ENCODE measurements at regions not wholly inside any gene's neighbourhood (a gene's known extent, or its start where the extent isn't known, plus 50 kb on each side); places are given as distances from the start of the nearest gene placed in this dataset.

DNA sequence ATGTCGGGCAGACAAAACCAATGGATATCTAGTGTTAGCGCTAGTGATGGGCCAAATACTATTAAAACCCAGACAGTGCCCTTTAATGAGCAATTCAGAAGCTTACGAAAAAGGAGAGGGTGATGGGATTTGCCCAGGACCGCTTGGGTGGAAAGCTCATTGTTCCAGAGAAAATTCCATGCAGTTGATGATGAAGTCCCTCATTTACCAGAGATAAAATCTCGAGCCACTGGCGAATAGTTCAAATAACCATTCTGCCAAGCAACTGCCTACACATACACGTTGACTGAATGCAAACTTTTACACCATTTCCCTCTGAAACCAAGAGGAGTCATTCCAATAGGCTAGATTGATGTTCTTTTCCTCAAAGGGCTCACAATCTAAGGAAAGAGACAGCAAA lies 73.6 kb upstream of the ARL4C start (continued):
- TF ChIP-seq, protein P1, sequence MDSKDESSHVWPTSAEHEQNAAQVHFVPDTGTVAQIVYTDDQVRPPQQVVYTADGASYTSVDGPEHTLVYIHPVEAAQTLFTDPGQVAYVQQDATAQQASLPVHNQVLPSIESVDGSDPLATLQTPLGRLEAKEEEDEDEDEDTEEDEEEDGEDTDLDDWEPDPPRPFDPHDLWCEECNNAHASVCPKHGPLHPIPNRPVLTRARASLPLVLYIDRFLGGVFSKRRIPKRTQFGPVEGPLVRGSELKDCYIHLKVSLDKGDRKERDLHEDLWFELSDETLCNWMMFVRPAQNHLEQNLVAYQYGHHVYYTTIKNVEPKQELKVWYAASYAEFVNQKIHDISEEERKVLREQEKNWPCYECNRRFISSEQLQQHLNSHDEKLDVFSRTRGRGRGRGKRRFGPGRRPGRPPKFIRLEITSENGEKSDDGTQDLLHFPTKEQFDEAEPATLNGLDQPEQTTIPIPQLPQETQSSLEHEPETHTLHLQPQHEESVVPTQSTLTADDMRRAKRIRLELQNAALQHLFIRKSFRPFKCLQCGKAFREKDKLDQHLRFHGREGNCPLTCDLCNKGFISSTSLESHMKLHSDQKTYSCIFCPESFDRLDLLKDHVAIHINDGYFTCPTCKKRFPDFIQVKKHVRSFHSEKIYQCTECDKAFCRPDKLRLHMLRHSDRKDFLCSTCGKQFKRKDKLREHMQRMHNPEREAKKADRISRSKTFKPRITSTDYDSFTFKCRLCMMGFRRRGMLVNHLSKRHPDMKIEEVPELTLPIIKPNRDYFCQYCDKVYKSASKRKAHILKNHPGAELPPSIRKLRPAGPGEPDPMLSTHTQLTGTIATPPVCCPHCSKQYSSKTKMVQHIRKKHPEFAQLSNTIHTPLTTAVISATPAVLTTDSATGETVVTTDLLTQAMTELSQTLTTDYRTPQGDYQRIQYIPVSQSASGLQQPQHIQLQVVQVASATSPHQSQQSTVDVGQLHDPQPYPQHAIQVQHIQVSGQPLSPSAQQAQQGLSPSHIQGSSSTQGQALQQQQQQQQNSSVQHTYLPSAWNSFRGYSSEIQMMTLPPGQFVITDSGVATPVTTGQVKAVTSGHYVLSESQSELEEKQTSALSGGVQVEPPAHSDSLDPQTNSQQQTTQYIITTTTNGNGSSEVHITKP (tag by site-specific recombination; IDR thresholded peaks at IDR 0.05), result no peak
- no peak for TF ChIP-seq ZNF221 (tag by site-specific recombination; IDR thresholded peaks at IDR 0.05; ENCODE audit: borderline replicate concordance)
- TF ChIP-seq ZNF785 (tag by site-specific recombination; IDR thresholded peaks at IDR 0.05), result no peak
- TF ChIP-seq ZNF624 (tag by site-specific recombination; IDR thresholded peaks at IDR 0.05), result no peak
- no peak for TF ChIP-seq ZNF837 (tag by site-specific recombination; IDR thresholded peaks at IDR 0.05)
- TF ChIP-seq ZNF560 (tag by site-specific recombination; IDR thresholded peaks at IDR 0.05; ENCODE audit: borderline replicate concordance), result no peak
- TF ChIP-seq SP7 (tag by site-specific recombination; IDR thresholded peaks at IDR 0.05), result no peak
- TF ChIP-seq ZNF214 (tag by site-specific recombination; IDR thresholded peaks at IDR 0.05; ENCODE audit: borderline replicate concordance), result no peak
- TF ChIP-seq, protein P2, sequence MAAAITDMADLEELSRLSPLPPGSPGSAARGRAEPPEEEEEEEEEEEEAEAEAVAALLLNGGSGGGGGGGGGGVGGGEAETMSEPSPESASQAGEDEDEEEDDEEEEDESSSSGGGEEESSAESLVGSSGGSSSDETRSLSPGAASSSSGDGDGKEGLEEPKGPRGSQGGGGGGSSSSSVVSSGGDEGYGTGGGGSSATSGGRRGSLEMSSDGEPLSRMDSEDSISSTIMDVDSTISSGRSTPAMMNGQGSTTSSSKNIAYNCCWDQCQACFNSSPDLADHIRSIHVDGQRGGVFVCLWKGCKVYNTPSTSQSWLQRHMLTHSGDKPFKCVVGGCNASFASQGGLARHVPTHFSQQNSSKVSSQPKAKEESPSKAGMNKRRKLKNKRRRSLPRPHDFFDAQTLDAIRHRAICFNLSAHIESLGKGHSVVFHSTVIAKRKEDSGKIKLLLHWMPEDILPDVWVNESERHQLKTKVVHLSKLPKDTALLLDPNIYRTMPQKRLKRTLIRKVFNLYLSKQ (tag by site-specific recombination; IDR thresholded peaks at IDR 0.05; ENCODE audit: borderline replicate concordance), result no peak

DNA sequence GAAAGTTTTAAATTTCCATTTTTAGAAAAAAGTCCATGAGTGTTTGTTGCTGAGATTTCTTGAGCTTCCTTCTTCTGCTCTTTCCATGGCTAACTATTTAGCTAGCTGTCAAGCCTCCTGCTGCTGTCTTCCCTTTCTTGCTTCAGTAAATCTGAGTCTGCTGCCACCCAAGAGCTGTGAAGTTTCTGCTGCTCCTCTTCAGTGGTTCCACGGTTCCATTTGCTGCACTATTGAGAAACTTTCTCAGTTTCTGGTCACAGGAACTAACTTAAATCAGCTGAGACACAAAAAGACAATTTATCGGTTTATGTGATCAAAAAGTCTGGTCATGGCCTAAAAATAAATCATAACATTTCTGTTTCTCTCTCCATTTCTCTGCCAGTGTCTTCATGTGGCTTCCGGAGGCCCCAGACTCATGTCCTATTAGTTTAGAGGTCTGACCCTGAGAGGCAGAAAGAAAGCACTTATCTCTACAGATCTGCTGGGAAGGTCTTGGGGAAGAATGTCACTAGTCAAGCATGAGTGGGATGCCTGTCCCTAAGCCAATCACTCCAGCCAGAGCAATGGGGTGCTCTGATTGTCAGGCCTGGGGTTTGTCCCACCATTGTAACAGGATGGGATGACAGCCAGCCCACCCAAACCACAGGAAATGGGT lies 73.0 kb upstream of the ARL4C start:
- TF ChIP-seq ZNF529 (tag by site-specific recombination; IDR thresholded peaks at IDR 0.05; ENCODE audit: insufficient replicate concordance) (no peak), ZNF830 (tag by site-specific recombination; IDR thresholded peaks at IDR 0.05; ENCODE audit: low read depth) (no peak), ZNF350 (tag by site-specific recombination; IDR thresholded peaks at IDR 0.05) (no peak), ZNF23 (tag by site-specific recombination; IDR thresholded peaks at IDR 0.05; ENCODE audit: borderline replicate concordance) (no peak), ZNF10 (tag by site-specific recombination; IDR thresholded peaks at IDR 0.05) (no peak), ZNF221 (tag by site-specific recombination; IDR thresholded peaks at IDR 0.05; ENCODE audit: borderline replicate concordance) (no peak)
- TF ChIP-seq, protein P3, sequence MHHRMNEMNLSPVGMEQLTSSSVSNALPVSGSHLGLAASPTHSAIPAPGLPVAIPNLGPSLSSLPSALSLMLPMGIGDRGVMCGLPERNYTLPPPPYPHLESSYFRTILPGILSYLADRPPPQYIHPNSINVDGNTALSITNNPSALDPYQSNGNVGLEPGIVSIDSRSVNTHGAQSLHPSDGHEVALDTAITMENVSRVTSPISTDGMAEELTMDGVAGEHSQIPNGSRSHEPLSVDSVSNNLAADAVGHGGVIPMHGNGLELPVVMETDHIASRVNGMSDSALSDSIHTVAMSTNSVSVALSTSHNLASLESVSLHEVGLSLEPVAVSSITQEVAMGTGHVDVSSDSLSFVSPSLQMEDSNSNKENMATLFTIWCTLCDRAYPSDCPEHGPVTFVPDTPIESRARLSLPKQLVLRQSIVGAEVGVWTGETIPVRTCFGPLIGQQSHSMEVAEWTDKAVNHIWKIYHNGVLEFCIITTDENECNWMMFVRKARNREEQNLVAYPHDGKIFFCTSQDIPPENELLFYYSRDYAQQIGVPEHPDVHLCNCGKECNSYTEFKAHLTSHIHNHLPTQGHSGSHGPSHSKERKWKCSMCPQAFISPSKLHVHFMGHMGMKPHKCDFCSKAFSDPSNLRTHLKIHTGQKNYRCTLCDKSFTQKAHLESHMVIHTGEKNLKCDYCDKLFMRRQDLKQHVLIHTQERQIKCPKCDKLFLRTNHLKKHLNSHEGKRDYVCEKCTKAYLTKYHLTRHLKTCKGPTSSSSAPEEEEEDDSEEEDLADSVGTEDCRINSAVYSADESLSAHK (tag by site-specific recombination; IDR thresholded peaks at IDR 0.05), result no peak
- TF ChIP-seq, protein P2 (tag by site-specific recombination; IDR thresholded peaks at IDR 0.05; ENCODE audit: borderline replicate concordance), result no peak
- TF ChIP-seq, protein P4, sequence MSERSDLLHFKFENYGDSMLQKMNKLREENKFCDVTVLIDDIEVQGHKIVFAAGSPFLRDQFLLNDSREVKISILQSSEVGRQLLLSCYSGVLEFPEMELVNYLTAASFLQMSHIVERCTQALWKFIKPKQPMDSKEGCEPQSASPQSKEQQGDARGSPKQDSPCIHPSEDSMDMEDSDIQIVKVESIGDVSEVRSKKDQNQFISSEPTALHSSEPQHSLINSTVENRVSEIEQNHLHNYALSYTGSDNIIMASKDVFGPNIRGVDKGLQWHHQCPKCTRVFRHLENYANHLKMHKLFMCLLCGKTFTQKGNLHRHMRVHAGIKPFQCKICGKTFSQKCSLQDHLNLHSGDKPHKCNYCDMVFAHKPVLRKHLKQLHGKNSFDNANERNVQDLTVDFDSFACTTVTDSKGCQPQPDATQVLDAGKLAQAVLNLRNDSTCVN (tag by site-specific recombination; optimal IDR thresholded peaks at IDR 0.05), result no peak
- Histone ChIP-seq H3K27ac (ENCODE audit: extremely low read depth, low read depth, low read length) (no peak overlapping the region), H3K4me3 (ENCODE audit: low read depth, low read length) (no peak overlapping the region), H3K36me3 (ENCODE audit: control insufficient read depth in 2 of 2, insufficient read depth in 1 of 2, low read length in 2 of 2) (no peaks in the 10 kb centered on the region), H3K4me1 (ENCODE audit: control insufficient read depth, insufficient read depth, low read length) (no peaks in the 10 kb centered on the region), H3K9me3 (ENCODE audit: control insufficient read depth, insufficient read depth, low read depth, low read length) (no peaks in the 10 kb centered on the region)
- CTCF ChIA-PET, result interaction anchor here (0.6 kb wide), 1 partner anchor 278 kb away, joined by 3 read pairs; no protein-coding TSS in a partner anchor
- POLR2A ChIA-PET, result no interaction called here

Data from HEK293 (cell line).